ENCODE measurements at regions not wholly inside any gene's neighbourhood (a gene's known extent, or its start where the extent isn't known, plus 50 kb on each side); places are given as distances from the start of the nearest gene placed in this dataset.

- no peak for TF ChIP-seq CTCF (conservative IDR thresholded peaks at IDR 0.05 in 1 of 2, IDR thresholded peaks at IDR 0.05 in 1 of 2; ENCODE audit: low read depth in 1 of 2, low read length in 2 of 2)
- no peak for TF ChIP-seq EZH2 (IDR thresholded peaks at IDR 0.05; ENCODE audit: low read length, missing control alignments)
These were observed 215.2 kb upstream of the SNX2 start for GRCh38 chr5:122559676-122560075.
